Activated CD4-positive, alpha-beta T cell treated with anti-CD3 and anti-CD28 coated beads, Interleukin-2, amount 10 ng/mL, durations not matched to agents 24 days and 14 days (primary cell): ENCODE measurements at regions not wholly inside any gene's neighbourhood (a gene's known extent, or its start where the extent isn't known, plus 50 kb on each side); places are given as distances from the start of the nearest gene placed in this dataset.

Experiments used
- DNase-seq: peaks from one replicate; pipeline ENCODE4 v3.0.0; 2022
- H3K27ac Mint-ChIP-seq: one replicate; pipeline ENCODE4 v1.8.0; 2022; ENCODE audit warnings: mild to moderate bottlenecking, mixed read lengths
- H3K27me3 Mint-ChIP-seq: one replicate; pipeline ENCODE4 v1.8.0; 2022; ENCODE audit warnings: mixed read lengths
- H3K36me3 Mint-ChIP-seq: one replicate; pipeline ENCODE4 v1.8.0; 2022; ENCODE audit warnings: low read depth, mild to moderate bottlenecking, mixed read lengths
- H3K4me1 Mint-ChIP-seq: one replicate; pipeline ENCODE4 v1.8.0; 2021; ENCODE audit warnings: mixed read lengths
- H3K4me3 Mint-ChIP-seq: one replicate; pipeline ENCODE4 v1.8.0; 2022; ENCODE audit warnings: mild to moderate bottlenecking, moderate library complexity, mixed read lengths
- H3K9me3 Mint-ChIP-seq: one replicate; pipeline ENCODE4 v1.8.0; 2021; ENCODE audit warnings: mixed read lengths
- intact Hi-C: fragments of 100-400 bp; cut with micrococcal nuclease; formaldehyde crosslinking; loops from one replicate; pipeline ENCODE4 v1.15.1; 2023

DNA sequence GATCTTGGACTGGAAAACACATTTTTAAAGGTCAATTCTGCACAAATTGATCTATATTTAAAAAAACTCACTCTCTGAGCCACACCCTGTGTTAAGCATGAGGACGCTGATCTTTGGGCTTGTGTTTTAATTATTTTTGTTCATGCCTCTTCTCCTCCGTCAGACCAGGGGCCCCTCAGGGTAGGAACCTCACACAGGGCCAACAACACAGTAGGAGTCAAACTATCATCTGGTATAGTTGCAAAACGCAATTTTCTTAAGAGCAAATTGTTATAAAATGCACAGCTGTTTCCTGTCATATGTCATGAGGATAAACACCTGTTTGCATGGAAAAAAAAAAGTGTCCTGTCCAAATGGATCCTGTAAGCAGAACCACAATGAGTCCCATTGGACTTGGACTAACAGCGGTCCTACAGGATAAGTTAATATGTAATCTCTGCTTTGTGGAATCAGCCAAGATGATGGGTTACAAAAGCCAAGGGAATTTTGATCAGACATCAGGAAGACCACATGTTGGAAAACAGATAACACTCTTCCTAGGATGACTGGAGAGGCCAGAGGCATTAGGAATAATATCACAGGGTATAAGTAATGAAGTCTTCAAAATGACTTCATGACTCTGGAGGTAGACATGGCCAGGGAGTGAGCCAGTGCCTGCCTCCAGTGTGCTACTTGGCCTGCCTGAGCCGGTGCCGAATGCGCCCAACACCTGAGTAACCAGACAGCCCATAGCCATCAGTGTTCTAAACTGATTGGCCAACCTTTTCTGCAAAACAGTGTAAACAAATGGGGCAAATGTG is 184.9 kb upstream of the ADCY1 start:
- Mint-ChIP-seq H3K4me1 (no peaks in the 10 kb centered on the region), H3K4me3 (no peak overlapping the region), H3K36me3 (no peaks in the 10 kb centered on the region), H3K27ac (no peak overlapping the region), H3K9me3 (no peaks in the 10 kb centered on the region), H3K27me3 (no peaks in the 10 kb centered on the region)
- intact Hi-C loops: no loop called here
- DNase-seq: peak; percentile 30

DNA sequence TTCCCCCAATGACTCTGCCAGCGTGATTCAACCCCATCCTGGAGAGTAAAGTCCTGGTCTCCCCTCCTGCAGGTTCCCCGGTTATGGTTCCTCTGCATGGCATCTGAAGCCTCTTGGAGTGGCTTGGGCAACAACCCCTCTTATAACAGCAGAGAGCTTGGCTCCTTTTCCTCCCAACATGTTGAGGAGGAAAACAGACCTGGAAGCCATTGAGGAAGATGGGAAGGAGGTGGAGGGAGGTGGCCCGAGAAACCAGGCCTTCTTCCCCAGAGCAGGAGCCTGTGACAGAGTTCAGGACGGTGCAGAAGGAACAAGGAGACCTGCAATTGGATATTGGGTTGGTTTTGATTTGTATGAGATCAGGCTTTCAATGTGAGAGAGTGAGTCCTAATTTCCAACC is 184.0 kb upstream of the ADCY1 start:
- Mint-ChIP-seq H3K4me1 (no peaks in the 10 kb centered on the region), H3K4me3 (no peak overlapping the region), H3K27ac (no peak overlapping the region), H3K9me3 (no peaks in the 10 kb centered on the region), H3K36me3 (no peaks in the 10 kb centered on the region), H3K27me3 (no peaks in the 10 kb centered on the region)
- DNase-seq: peak; percentile 40
- intact Hi-C loops: no loop called here

DNA sequence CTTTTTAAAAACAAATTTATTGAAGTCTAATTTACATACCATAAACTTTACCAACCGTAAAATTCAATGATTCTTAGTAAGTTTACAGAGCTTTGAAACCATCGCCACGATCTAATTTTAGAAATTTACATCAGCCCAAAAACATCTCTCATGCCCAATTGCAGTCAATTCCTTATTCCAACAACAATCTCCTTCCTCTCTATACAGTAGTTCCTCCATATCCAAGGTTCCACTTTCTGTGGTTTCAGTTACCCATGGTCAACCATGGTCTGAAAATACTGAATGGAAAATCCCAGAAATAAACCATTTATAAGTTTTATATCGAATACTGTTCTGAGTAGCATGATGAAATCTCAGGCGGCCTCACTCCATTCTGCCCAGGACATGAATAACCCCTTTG is 183.4 kb upstream of the ADCY1 start:
- Mint-ChIP-seq H3K9me3 (no peaks in the 10 kb centered on the region), H3K27ac (no peak overlapping the region), H3K4me3 (no peak overlapping the region), H3K36me3 (no peaks in the 10 kb centered on the region), H3K4me1 (no peaks in the 10 kb centered on the region), H3K27me3 (no peaks in the 10 kb centered on the region)
- intact Hi-C loops: no loop called here
- no peak for DNase-seq

DNA sequence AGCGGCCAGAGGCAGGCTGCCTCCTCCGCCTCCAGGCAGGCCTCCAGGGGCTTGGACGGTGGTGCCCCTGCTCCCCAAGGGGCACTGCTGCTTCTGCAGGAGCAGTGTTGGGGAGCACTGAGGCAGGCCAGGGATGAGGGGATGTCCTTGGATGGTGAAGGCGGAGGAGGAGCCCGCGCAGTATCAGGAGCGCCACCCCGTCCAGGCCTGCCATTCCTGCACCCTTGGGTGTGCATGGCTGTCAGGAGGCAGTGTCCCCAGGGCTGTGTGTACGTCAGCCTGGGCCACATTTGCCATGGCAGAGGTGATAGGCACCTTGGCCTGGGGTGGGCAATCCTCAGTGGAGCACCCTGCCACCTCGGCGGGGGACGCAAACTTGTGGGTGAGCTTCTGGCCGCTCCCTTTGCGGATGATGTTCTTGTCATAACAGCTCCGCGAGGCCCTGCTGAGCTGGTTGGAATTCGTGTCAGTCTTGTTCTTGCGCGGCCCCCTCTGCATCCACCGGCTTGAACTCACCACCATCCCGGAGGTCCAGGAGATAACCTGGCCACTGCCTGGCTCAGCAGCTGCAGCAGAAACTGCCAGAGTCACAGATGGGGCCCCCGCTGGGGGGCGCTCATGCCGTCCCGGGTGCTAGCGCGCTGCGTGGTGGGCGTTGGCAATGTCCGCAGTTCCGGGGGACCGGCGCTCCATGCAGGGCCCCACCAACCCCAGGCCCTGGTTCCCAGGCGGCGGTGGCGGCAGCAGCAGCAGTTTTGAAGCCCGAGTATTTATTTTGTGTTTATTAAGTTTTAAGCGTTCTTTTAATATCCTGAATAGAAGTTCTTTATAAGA is 182.3 kb upstream of the ADCY1 start:
- Mint-ChIP-seq H3K36me3 (no peaks in the 10 kb centered on the region), H3K27me3 (no peaks in the 10 kb centered on the region), H3K4me3 (no peak overlapping the region), H3K4me1 (no peaks in the 10 kb centered on the region), H3K9me3 (peaks cover 6% of the 10 kb centered on the region), H3K27ac (no peak overlapping the region)
- peak; percentile 44 for DNase-seq
- intact Hi-C loops: no loop called here

DNA sequence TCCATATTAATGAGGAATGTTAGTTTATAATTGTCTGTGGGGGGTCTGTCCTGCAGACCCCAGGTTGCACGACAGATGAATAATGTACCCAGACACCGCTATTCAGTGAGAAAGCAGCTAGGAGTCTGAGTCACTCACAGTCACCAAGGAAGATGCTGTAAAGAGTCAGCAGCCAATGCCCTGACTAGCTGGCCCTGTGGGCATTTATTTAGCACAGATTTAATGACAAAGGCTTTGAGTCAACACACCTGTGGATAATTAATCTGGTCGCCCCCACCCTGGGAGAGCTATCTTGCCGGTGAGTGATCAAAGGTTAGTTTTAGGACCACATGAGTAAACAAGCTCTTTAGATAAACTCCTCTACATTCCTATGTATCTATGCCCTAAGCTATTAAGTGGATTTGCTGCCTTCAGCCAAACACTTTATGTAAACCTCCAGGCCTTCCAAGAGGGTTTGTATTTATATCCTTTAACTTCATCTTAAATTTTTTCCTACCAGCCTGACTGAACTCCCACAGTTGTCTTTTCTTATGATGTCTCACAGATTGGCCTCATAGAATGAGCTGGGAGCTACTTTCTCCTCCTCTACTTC is 180.0 kb upstream of the ADCY1 start:
- H3K36me3 Mint-ChIP-seq: no peaks in the 10 kb centered on the region
- intact Hi-C loops: no loop called here
- no peaks in the 10 kb centered on the region for H3K4me1 Mint-ChIP-seq
- DNase-seq: no peak
- H3K27me3 Mint-ChIP-seq: no peaks in the 10 kb centered on the region
- peaks cover 6% of the 10 kb centered on the region for H3K9me3 Mint-ChIP-seq
- no peak overlapping the region for H3K27ac Mint-ChIP-seq
- no peak overlapping the region for H3K4me3 Mint-ChIP-seq

DNA sequence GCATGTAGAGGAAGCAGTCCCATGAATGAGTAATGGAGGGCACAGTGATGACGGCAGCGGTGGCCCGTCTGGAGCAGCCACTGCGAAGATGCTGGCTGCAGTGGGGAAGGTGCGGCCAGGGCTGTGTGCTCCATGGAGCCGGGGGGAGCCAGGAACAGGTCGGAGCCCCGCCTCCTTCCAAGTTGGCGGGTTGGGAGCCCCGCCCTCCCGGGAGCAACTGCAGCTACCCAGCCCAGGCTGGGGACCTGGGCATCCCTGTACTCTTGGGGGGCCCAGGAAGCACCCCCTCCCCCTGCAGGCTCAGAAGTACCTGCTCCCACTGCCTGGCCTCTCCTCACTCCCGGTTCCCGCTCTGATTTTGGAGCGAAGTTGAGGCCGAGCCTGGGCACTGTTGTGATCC is 175.1 kb upstream of the ADCY1 start:
- intact Hi-C loops: no loop called here
- DNase-seq: no peak
- no peak overlapping the region for H3K27ac Mint-ChIP-seq
- H3K4me3 Mint-ChIP-seq: no peak overlapping the region
- no peaks in the 10 kb centered on the region for H3K36me3 Mint-ChIP-seq
- peaks cover 3% of the 10 kb centered on the region for H3K4me1 Mint-ChIP-seq
- no peaks in the 10 kb centered on the region for H3K27me3 Mint-ChIP-seq
- peaks cover 6% of the 10 kb centered on the region for H3K9me3 Mint-ChIP-seq

DNA sequence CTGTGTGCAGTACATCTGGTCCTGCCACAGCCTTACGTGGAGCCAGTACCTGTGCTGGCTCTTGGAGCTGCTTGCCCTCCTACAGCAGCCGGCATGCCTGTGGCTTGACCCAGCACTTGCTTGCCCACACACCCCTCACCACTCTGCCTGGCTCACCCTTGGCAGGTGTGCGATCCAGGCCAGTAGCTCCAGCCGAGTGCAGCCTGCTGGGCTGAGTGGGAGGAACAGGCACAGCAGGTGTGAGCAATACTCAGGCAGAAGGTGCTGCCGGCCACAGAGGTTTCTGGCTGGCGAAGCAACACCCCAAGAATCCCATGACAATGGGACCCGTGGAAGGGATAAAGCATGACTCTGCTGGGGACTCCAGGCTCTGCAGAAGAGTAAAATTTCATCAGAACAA is 173.5 kb upstream of the ADCY1 start:
- no peak overlapping the region for H3K27ac Mint-ChIP-seq
- H3K4me1 Mint-ChIP-seq: peaks cover 3% of the 10 kb centered on the region
- intact Hi-C loops: no loop called here
- DNase-seq: peak; percentile 38
- no peak overlapping the region for H3K4me3 Mint-ChIP-seq
- no peaks in the 10 kb centered on the region for H3K36me3 Mint-ChIP-seq
- H3K27me3 Mint-ChIP-seq: peaks cover 3% of the 10 kb centered on the region
- H3K9me3 Mint-ChIP-seq: peaks cover 6% of the 10 kb centered on the region

DNA sequence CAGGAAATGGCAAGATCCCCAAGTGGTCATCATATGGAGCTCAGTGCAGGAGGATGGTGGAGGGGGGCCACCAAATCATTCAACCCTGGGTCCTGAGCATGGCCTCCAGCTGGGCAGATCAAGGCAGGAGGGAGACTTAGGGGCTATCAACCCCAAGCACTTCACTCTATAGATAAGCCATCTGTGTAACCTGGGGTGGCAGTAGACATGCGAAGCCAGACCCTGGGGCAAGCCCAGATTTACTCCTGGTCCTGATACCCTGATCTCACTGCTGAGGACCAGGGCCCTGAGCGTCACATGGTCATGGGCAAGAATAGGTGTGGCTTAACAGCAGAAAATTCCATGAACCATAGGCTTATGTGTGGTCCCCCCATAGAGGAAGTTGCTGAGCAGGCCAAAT is 173.0 kb upstream of the ADCY1 start:
- no peaks in the 10 kb centered on the region for H3K36me3 Mint-ChIP-seq
- peaks cover 2% of the 10 kb centered on the region for H3K9me3 Mint-ChIP-seq
- H3K27me3 Mint-ChIP-seq: peaks cover 3% of the 10 kb centered on the region
- intact Hi-C loops: no loop called here
- H3K4me1 Mint-ChIP-seq: peaks cover 3% of the 10 kb centered on the region
- no peak overlapping the region for H3K4me3 Mint-ChIP-seq
- DNase-seq: peak; percentile 50
- H3K27ac Mint-ChIP-seq: no peak overlapping the region

DNA sequence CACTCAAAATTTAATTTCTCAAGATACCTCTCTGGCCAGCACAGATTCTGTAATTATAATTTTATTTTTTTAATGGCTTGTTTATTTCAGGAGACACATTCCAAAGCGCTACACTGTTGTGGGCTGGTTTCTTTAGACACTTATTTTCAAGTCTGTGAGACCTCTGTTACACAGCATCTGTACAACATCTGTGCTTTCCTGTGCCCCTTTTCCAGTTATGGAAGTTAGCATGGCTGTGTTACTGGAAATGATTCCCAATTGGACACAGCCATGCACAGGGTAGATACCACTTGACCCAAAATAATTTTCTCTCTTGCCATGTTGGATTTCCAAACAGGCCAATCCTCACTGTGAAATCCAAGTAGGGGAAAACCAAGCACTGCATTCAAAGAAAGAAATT is 172.3 kb upstream of the ADCY1 start:
- intact Hi-C loops: no loop called here

DNA sequence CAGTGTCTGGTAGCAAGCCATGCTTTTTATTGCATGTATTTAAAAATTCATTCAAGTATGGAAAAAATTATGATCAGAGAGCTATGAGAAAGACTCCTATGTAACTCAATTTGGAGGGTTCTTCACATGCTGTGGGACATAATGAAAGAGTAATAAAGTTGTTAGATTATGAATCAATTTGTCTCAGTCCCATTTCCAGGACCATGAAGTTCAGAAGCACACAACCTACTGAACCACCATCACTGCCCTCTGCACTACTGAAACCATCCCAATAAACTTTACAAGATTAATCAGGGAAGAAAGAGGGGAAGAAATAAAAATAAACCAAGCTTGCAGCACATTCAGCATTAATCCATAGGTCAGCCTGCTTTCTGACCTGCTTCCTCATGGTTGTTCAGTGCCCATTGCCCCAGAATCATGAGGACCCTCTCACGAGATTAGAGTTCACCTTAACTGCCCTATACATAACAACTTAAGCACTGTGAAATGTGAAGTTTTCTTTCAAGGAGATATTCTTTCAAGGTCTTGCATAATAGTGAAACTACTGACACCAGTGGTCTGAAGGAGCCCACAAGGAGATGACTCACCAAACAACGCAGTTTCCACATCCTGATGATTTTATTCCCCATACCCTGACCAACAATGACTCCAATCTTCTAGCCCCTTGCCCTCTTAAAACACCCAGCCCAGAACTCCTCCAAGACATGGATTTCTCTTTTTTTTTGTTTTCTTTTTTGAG is 171.5 kb upstream of the ADCY1 start:
- H3K27ac Mint-ChIP-seq: no peak overlapping the region
- no peaks in the 10 kb centered on the region for H3K9me3 Mint-ChIP-seq
- peaks cover 3% of the 10 kb centered on the region for H3K27me3 Mint-ChIP-seq
- intact Hi-C loops: no loop called here
- no peak overlapping the region for H3K4me3 Mint-ChIP-seq
- H3K36me3 Mint-ChIP-seq: no peaks in the 10 kb centered on the region
- DNase-seq: peak; percentile 50
- H3K4me1 Mint-ChIP-seq: peaks cover 3% of the 10 kb centered on the region

More for the DNA sequence above, 172.3 kb upstream of the ADCY1 start:
- H3K27ac Mint-ChIP-seq: no peak overlapping the region
- no peak overlapping the region for H3K4me3 Mint-ChIP-seq
- H3K36me3 Mint-ChIP-seq: no peaks in the 10 kb centered on the region
- peaks cover 3% of the 10 kb centered on the region for H3K4me1 Mint-ChIP-seq
- DNase-seq: no peak
- H3K9me3 Mint-ChIP-seq: no peaks in the 10 kb centered on the region
- peaks cover 3% of the 10 kb centered on the region for H3K27me3 Mint-ChIP-seq

DNA sequence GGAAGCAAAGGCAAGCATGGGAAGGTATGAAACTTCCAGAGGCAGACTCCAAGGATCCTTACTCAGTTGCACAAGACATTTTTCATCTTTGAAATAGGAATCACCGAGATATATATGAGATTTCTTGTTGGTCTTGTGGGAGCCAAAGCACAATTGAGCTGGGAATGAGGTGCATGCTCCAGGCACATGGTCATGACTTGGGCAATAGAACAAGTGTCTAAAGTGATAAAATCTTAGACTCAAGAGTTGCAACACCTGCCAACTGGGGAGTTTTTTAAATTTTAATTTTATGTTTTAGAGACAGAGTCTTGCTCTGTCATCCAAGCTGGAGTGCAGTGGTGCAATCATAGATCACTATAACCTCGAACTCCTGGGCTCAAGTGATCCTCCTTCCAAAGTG is 169.5 kb upstream of the ADCY1 start:
- no peaks in the 10 kb centered on the region for H3K36me3 Mint-ChIP-seq
- H3K4me3 Mint-ChIP-seq: no peak overlapping the region
- H3K4me1 Mint-ChIP-seq: peaks cover 3% of the 10 kb centered on the region
- H3K27ac Mint-ChIP-seq: no peak overlapping the region
- H3K27me3 Mint-ChIP-seq: peaks cover 3% of the 10 kb centered on the region
- intact Hi-C loops: no loop called here
- no peaks in the 10 kb centered on the region for H3K9me3 Mint-ChIP-seq
- DNase-seq: no peak

DNA sequence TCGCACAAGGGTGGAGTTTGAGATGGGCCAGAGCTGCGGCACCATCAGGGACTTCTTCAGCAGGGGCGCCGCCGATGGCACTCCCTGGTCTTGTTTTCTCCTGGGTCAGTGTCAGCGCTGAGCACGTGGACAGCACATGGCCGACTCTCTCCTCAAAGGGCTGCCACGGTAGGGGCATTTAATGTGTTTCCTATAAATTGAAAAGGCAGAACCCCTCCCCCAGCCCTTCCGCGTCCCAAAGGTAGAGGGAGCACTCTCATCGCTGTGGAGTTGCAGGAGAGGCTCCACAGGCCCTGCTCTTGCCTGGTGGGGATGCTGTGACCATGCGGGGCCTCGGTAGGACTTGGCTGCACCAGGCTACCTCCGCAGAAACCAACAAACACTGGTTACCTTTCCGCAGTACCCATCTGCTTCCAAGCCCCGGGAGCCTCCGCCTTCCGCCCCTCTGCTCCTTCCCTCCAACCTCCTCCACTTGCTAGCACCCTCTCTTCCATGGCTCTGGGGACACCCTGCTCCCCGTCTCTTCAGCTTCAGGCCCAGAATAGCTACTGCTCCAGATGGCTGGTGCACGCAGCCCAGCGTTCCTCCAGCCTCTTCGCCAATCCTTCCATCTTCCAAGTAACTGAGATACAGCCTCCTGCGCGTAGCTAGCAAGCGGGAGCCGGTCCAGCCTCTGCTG is 166.3 kb upstream of the ADCY1 start:
- no peak overlapping the region for H3K4me3 Mint-ChIP-seq
- H3K9me3 Mint-ChIP-seq: peaks cover 4% of the 10 kb centered on the region
- H3K36me3 Mint-ChIP-seq: no peaks in the 10 kb centered on the region
- H3K27me3 Mint-ChIP-seq: peaks cover 3% of the 10 kb centered on the region
- H3K4me1 Mint-ChIP-seq: peaks cover 2% of the 10 kb centered on the region
- no peak for DNase-seq
- intact Hi-C loops: no loop called here
- no peak overlapping the region for H3K27ac Mint-ChIP-seq

DNA sequence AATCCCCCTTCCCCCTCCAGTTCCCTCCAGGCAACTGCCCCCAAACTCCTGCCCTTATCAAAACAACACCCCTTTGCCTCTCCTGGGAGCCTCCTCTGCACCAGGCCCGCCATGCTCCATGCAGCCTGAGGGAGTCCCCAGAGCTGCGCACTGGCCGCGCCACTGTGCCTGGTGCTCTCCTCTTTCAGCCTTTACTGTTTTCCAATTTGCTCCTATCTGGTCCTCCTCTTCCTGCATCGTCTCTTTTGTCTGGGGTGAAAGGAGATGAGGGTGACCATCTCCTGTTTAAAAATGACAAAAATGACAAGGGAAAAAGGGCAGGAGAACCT is 165.8 kb upstream of the ADCY1 start:
- H3K36me3 Mint-ChIP-seq: no peaks in the 10 kb centered on the region
- H3K27me3 Mint-ChIP-seq: peaks cover 3% of the 10 kb centered on the region
- no peak overlapping the region for H3K27ac Mint-ChIP-seq
- H3K4me3 Mint-ChIP-seq: no peak overlapping the region
- no peak for DNase-seq
- peaks cover 4% of the 10 kb centered on the region for H3K9me3 Mint-ChIP-seq
- intact Hi-C loops: no loop called here
- H3K4me1 Mint-ChIP-seq: no peaks in the 10 kb centered on the region
